ENCODE measurements at regions not wholly inside any gene's neighbourhood (a gene's known extent, or its start where the extent isn't known, plus 50 kb on each side); places are given as distances from the start of the nearest gene placed in this dataset.

DNA sequence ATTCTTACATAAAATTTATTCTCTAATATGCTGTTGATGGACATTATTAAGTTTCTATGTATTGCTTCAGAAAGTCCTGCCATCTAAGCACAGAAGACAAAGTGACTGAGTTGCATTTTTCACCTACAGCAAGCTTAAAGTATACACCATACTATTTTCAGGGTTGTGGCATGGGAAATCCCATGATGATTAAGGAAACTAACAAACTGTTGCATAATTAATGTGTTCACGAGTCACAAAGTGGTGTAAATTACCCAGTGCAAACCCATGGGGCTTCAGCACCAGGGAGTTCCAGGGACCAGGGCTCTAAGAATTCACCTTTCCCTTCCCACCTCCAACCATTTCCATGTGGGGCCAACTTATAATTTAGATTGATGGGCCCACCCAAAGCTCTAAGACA is 81.9 kb upstream of the NR5A2 start:
- no peak for DNase-seq

DNA sequence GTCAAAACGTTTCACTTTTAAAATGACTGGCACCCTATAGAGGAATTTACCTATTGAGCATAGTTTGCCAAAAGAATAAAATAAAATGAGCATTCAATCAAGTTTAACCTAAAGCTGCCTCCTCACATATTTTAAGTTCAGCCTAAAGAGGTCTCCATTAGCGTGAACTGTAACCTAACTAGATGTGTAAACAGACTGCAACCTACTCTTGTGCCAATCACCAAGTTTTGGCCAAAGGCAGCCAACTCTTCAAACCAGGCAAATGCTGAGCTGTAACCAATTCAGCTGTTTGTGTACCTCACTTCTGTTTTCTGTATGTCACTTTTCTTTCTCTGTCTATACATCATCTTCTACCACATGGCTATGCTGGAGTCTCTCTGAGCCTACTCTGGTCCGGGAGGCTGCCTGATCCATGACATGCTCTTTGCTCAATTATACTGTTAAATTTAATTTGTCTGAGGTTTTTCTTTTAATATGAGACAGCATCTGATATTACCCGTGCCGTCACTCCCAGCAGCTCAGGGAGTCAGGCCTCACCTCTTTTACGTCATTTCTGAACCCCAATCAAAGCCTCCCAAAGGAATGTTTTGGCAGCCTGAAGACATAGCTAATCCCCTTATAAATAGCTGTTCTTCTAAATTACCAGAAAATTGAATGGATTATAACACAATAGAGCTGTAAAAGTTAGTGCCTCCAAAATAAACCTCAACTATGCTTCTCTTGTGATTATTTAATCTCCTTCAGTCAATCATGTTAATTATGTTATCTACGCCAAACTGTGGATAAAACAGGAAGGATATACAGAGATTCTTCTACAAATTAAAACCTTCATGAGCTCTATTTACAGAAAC is 81.0 kb upstream of the NR5A2 start:
- DNase-seq: no peak

DNA sequence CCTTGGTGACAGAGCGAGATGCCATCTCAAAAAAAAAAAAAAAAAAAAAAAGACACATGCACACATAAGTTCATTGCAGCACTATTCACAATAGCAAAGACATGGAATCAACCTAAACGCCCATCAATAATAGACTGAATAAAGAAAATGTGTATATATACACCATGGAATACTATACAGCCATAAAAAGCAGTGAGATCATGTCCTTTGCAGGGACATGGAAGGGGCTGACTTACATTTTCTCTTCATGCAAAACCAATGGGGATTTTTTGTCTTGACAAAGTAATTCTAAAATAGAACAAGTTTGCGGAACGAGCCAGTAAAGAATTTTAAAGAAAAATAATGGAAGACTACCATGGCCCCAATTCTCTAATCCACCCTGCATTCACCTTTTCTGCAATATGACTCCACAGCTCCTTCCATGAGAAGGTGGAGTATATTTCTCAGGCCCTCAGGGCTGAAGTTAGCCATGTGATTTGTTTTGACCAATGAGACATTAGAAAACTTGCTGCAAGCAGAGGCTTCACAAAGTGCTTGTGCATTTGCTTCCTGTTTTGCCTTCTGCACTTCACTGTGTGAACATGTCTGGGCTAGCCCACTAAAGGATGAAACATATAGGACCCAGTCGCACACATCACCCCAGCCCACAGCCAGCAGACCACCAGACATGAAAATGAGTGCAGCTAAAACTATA is 78.8 kb upstream of the NR5A2 start:
- peak; percentile 14 for DNase-seq

DNA sequence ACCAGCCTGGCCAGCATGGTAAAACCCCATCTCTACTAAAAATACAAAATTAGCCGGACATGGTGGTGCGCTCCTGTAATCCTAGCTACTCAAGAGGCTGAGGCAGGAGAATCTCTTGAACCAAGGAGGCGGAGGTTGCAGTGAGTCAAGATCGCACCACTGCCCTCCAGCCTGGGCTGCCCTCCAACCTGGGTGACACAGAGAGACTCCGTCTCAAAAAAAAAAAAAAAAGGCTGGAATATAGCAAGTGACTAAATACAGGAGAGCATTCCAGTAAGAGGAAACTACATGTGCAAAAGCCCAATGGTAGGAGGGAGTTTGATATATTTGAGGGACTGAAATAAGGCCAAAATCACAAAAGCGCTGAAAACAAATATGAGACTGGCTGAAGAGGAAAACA is 76.5 kb upstream of the NR5A2 start:
- DNase-seq: peak; percentile 10

DNA sequence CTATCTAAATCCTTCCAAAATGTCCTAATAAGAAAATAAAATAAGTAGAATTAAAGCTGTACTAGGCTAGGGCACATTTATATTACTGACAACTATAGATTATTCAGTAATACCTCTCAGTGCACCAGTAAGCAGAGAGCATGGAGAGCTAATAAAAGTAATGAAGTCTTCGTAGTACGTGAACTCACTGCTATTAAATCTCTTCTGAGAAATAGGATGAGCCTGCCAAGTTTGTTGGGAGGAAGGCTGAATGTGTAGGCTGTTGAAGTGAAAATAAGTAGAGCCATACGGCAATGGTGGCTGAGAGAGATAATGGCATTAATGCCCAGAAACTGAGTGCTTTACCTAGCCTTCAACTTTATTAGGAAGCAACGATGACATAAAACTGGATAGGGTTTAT is 73.9 kb upstream of the NR5A2 start:
- DNase-seq: no peak

DNA sequence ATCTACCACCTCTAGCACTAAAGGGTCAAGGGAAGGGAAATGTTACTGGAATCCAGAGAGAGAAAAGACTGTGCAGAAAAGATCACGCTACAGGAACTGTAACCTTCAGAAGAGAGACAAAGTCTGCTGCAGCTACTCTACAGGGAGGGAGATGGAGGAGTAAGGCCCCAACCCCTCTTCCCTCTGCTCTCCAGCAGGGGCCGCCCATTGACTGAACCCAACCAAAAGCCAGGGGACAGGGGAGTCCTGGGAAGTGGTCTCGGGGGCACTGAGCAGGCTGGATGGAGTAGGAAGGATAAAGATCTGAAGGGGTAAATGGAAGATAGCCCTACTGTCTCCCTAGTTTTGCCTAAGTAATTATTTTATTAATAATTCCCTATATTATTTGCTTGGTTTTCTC is 72.8 kb upstream of the NR5A2 start:
- DNase-seq: no peak

DNA sequence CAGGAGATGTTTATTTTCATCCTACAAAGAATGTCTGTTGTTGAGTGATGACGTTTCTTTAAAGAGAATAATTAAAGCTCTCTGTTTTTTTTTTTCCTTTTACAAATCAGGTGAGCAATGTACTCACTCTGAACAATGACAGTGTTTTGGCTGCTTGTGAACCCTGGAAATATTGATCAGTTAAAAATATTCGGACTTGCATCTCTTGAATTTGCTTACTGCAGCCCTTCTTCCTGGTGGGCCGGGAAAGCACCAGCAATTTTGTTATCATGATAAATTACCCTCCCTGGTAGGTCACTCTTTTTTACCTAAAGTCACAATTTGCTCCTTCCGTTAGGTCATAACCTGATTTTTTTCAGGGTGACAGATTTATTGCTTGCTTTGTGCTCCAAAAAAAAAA is 72.3 kb upstream of the NR5A2 start:
- no peak for DNase-seq

DNA sequence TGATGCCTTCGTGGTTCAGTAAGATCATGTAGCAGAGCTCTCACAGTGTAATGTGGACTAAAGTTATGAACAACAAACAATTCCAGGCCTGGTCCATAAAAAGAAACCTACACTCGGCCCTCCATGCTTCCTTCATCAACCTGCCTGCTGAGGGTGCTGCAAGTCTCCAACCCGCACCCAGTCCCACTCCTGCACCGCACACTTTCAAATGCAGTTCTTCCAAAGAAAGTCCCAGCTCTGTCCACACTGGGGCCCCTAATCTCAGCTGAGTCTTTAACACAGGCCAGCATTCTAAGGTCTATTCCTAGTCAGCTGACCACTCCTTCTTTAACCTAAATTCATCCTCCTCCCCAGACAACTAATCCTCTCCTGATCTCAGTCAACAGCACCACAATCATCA is 71.5 kb upstream of the NR5A2 start:
- DNase-seq: no peak

DNA sequence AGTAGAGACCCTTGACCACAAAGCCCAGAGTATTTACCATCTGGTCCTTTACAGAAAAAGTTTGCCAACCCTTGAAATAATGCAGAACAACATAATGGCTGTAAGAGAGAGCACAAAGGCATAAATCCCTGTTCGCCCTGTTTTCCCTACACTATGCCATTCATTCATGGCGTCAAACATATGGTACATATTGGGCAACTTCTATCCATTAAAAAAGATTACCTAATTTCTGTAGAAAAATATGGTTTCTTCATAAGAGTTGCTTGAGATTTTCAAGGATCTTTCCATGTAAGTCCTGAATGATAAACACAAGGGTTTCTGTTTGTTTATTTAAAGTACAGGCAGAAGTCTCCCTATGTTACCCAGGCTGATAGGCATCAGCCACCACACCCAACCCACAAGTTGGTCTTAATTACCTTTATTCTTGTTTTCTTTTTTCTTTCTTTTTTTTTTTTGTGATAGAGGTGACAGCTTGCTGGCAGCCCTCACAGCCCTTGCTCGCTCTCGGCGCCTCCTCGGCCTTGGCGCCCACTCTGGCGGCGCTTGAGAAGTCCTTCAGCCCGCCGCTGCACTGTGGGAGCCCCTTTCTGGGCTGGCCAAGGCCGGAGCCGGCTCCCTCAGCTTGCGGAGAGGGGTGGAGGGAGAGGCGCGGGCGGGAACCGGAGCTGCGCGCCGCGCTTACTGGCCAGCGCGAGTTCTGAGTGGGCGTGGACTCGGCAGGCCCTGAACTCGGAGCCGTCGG is 68.3 kb upstream of the NR5A2 start:
- no peak for DNase-seq

DNA sequence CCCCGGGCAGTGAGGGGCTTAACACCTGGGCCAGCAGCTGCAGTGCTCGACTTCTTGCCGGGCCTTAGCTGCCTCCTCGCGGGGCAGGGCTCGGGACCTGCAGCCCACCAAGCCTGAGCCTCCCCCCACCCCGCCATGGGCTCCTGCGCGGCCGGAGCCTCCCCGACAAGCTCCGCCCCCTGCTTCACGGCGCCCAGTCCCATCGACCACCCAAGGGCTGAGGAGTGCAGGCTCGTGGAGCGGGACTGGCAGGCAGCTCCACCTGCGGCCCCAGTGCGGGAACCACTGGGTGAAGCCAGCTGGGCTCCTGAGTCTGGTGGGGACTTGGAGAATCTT is 67.8 kb upstream of the NR5A2 start:
- no peak for DNase-seq

DNA sequence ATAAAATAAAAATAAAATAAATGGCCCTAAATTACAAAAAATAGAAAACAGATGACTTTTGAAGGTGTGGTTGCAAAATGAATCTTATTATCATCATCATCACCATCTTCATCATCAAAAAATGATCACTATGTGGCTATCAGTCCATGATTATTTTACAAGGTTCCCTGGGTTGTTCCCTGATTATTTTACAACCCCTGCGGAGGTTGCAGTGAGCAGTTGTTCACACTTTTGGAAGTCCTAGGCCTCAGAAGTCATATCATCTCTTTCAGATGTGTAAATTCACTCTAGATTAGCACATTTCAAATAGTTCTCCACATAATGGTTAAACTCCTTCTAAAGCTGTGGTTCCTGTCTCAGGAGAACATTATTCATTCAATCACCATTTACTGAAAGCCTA is 57.4 kb upstream of the NR5A2 start:
- no peak for DNase-seq

DNA sequence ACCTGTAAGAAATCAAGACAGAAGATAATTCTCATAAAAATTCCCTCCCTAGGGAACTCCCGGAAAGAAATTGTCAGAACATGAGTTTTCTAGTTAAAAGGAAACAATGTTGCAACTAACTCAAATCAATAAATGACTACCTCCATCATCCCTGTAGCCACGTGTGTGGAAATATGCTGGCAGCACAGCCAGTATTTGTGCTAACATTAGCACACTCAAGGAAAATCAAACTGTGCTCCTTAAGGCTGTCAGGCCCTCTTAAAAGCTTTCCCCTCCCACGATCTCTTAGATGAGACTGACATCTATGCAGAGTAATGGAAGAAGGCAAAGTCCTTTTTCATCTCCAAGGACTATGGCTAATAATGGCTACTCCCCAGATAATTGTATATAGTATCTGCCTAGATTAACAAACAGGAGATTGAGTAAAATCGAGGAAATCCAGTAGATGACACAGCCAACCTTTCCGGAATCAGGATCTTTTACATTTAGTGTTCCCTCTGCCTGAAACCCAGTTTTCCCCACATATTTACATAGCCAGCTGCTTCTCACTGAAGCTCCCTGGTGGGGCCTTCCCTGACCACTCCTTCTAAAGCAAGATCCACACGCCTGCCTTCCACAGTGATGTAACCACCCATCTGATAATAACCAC is 50.9 kb upstream of the NR5A2 start:
- DNase-seq: no peak
